HepG2 (cell line): ENCODE measurements at regions not wholly inside any gene's neighbourhood (a gene's known extent, or its start where the extent isn't known, plus 50 kb on each side); places are given as distances from the start of the nearest gene placed in this dataset.

ENCODE experiments used
- ATAC-seq: fragments of 200-7000 bp; cut with Tn5 transposase; 3 replicates; pipeline ENCODE4 v1.9.1; 2020; ENCODE audit warnings: mild to moderate bottlenecking, moderate library complexity
- BruUV-seq: library from RNA; stranded (reverse); fragments of 400-500 nt; replicated peaks from 2 replicates; lab custom pipeline; 2021; lab: Mats Ljungman, UMichigan
- CTCF ChIA-PET: fragments of 300-600 bp; formaldehyde crosslinking; extraction: SDS; loops from one replicate; lab custom pipeline; 2021; ENCODE audit warnings: low total read pairs, inconsistent platforms, low intra/inter-chr PET ratio; lab: Yijun Ruan, JAX
- POLR2A ChIA-PET: fragments of 350-600 bp; sonication (Branson Sonifier 250); formaldehyde crosslinking; loops from one replicate; lab custom pipeline; 2020; ENCODE audit warnings: antibody characterized with exemption, inconsistent platforms; lab: Yijun Ruan, JAX
- DNase-seq: peaks from one replicate; pipeline ENCODE4 v3.0.0-alpha.2; 2015; ENCODE audit warnings: low spot score
- FAIRE-seq: peaks from 3 replicates; lab custom pipeline; 2011; peaks lifted over from hg19 to GRCh38; lab: Jason Lieb, UNC
- H2AFZ ChIP-seq: one replicate; pipeline ENCODE4 v1.6.1; 2011; ENCODE audit warnings: low read length, inconsistent platforms
- H3K27ac ChIP-seq: fragments of 300-600 bp; 3 replicates; pipeline ENCODE4 v1.8.0; 2011; ENCODE audit warnings: mixed run types, mild to moderate bottlenecking, mixed read lengths, low read length, inconsistent platforms; ENCODE audit not compliant: insufficient read depth; ENCODE audit errors: extremely low read length
- H3K27me3 ChIP-seq, 2 experiments: fragments of 200-600 bp in 1 of 2; 2 replicates in 1 of 2; 3 replicates in 1 of 2; pipeline versions ENCODE4 v1.6.0 to v1.8.0; 2011; ENCODE audit warnings: low read length in 2 of 2, mild to moderate bottlenecking in 2 of 2, moderate library complexity in 2 of 2, inconsistent platforms in 1 of 2; ENCODE audit not compliant: insufficient read depth in 2 of 2, control insufficient read depth in 1 of 2
- H3K36me3 ChIP-seq, 2 experiments: fragments of 200-600 bp in 1 of 2; replicated peaks in 1 of 2; 2 replicates in 1 of 2; 3 replicates in 1 of 2; pipeline versions ENCODE4 v1.5.1 to v1.8.0; 2011; ENCODE audit warnings: low read length in 2 of 2, inconsistent platforms in 1 of 2; ENCODE audit not compliant: insufficient read depth in 2 of 2, control insufficient read depth in 1 of 2
- H3K4me1 ChIP-seq: 2 replicates; pipeline ENCODE4 v1.5.1; 2012; ENCODE audit warnings: low read length, inconsistent platforms; ENCODE audit not compliant: insufficient read depth
- H3K4me2 ChIP-seq: 2 replicates; pipeline ENCODE4 v1.6.0; 2011; ENCODE audit warnings: low read depth, low read length, inconsistent platforms
- H3K4me3 ChIP-seq, 3 experiments: fragments of 200-600 bp in 1 of 3; sonication (generic), shearing (Covaris generic) in 1 of 3; replicated peaks in 1 of 3; 2 replicates each; pipeline ENCODE4 v1.5.1; 2011 to 2016; ENCODE audit warnings: low read length in 3 of 3, inconsistent platforms in 2 of 3, low read depth in 2 of 3, mild to moderate bottlenecking in 2 of 3, control low read depth in 1 of 3, mixed read lengths in 1 of 3; ENCODE audit not compliant: insufficient read depth in 1 of 3
- H3K79me2 ChIP-seq: one replicate; pipeline ENCODE4 v1.6.1; 2011; ENCODE audit warnings: low read length, inconsistent platforms; ENCODE audit not compliant: insufficient read depth
- H3K9ac ChIP-seq: 2 replicates; pipeline ENCODE4 v1.6.0; 2011; ENCODE audit warnings: mild to moderate bottlenecking, low read depth, low read length, inconsistent platforms; ENCODE audit not compliant: insufficient read depth
- H3K9me3 ChIP-seq: 2 replicates; pipeline ENCODE4 v1.5.1; 2012; ENCODE audit warnings: mild to moderate bottlenecking, low read length
- H4K20me1 ChIP-seq: 2 replicates; pipeline ENCODE4 v1.6.0; 2011; ENCODE audit warnings: inconsistent platforms, mild to moderate bottlenecking, low read length, moderate library complexity; ENCODE audit not compliant: insufficient read depth
- AGO1 ChIP-seq: fragments of 200-400 bp; formaldehyde crosslinking; IDR thresholded peaks from 2 replicates; pipeline ENCODE4 v1.6.1; 2017; ENCODE audit warnings: mild to moderate bottlenecking, low read depth, low read length, moderate library complexity; ENCODE audit not compliant: poor library complexity, severe bottlenecking
- AGO2 ChIP-seq: fragments of 200-400 bp; formaldehyde crosslinking; optimal IDR thresholded peaks from 2 replicates; pipeline ENCODE3; 2017; ENCODE audit warnings: mild to moderate bottlenecking, low read depth, low read length, moderate library complexity
- CEBPB ChIP-seq: IDR thresholded peaks from 2 replicates; pipeline ENCODE4 v1.6.1; 2011; ENCODE audit warnings: low read depth, low read length, improper control_type of control experiment, borderline replicate concordance
- CENPX ChIP-seq: sonication (generic); formaldehyde crosslinking; IDR thresholded peaks from 2 replicates; pipeline ENCODE4 v1.9.0; 2021; ENCODE audit warnings: mild to moderate bottlenecking, missing genetic modification reagents, moderate library complexity
- FOXA1 ChIP-seq, 2 experiments: fragments of 450-650 bp in 1 of 2; sonication (generic) in 1 of 2; formaldehyde crosslinking in 1 of 2; IDR thresholded peaks; 2 replicates each; pipeline versions ENCODE4 v1.4.0 to v1.6.1; 2016 to 2020; ENCODE audit warnings: missing genetic modification reagents in 1 of 2
- NFE2L2 ChIP-seq: fragments of 150-350 bp; IDR thresholded peaks from 2 replicates; pipeline ENCODE4 v1.6.1; 2014; ENCODE audit warnings: low read length
- NFYC ChIP-seq: IDR thresholded peaks from 2 replicates; pipeline ENCODE4 v1.6.1; 2016; ENCODE audit warnings: missing genetic modification reagents, missing compliant biosample characterization
- PCBP2 ChIP-seq: fragments of 200-400 bp; formaldehyde crosslinking; optimal IDR thresholded peaks from 2 replicates; pipeline ENCODE3; 2018; ENCODE audit warnings: low read length, low read depth; ENCODE audit not compliant: poor library complexity, severe bottlenecking
- RBM39 ChIP-seq: fragments of 200-400 bp; formaldehyde crosslinking; IDR thresholded peaks from one replicate; pipeline ENCODE4 v1.6.1; 2018; ENCODE audit warnings: antibody characterized with exemption, mild to moderate bottlenecking, low read depth, low read length; ENCODE audit not compliant: poor library complexity, severe bottlenecking
- ZNF317 ChIP-seq: sonication (generic); formaldehyde crosslinking; IDR thresholded peaks from 2 replicates; pipeline ENCODE4 v1.5.0; 2020; ENCODE audit warnings: mild to moderate bottlenecking, missing genetic modification reagents
- ZSCAN21 ChIP-seq: sonication (generic); formaldehyde crosslinking; IDR thresholded peaks from 2 replicates; pipeline ENCODE4 v1.8.0; 2022; ENCODE audit warnings: mild to moderate bottlenecking, missing genetic modification reagents, moderate library complexity, borderline replicate concordance
- WGBS: methylation state at CpG from one replicate; pipeline ENCODE4 v1.1.6; 2017; ENCODE audit warnings: low lambda C conversion rate; 5-methylcytosine and 5-hydroxymethylcytosine counted together
- in situ Hi-C: cut with HindIII; loops from 2 replicates; pipeline ENCODE4 v1.10.0; 2017; ENCODE audit warnings: low pct_unique_long_range_greater_than_20kb; ENCODE audit not compliant: extremely low pct_ligation_motif_present
- intact Hi-C: fragments of 100-400 bp; cut with micrococcal nuclease; formaldehyde crosslinking; loops from one replicate; pipeline ENCODE4 v1.10.0; 2022; ENCODE audit not compliant: unreplicated experiment
- TF ChIP-seq, protein P1 (sequence below): sonication (generic); formaldehyde crosslinking; IDR thresholded peaks from 2 replicates; pipeline ENCODE4 v1.8.1; 2023; ENCODE audit warnings: missing genetic modification reagents, mild to moderate bottlenecking, borderline replicate concordance

GRCh38 chr2:198991431-198991830 is 466.3 kb downstream of the SATB2 start:
- ChIA-PET POLR2A (no interaction called here), CTCF (no interaction called here)
- Histone ChIP-seq H3K79me2 (no peaks in the 10 kb centered on the region), H4K20me1 (no peaks in the 10 kb centered on the region), H3K27ac (no peak overlapping the region), H3K27me3 (no peaks in the 10 kb centered on the region), H3K4me2 (no peak overlapping the region), H2AFZ (no peak overlapping the region), H3K9me3 (peaks cover 46% of the 10 kb centered on the region), H3K36me3 (no peaks in the 10 kb centered on the region), H3K4me3 (no peak overlapping the region), H3K4me1 (no peaks in the 10 kb centered on the region), H3K9ac (no peak overlapping the region)
- in situ Hi-C loops (no loop called here), intact Hi-C loops (no loop called here)
- TF ChIP-seq RBM39 (no peak), ZSCAN21 (CRISPR knock-in tag) (no peak), ZNF317 (CRISPR knock-in tag) (no peak), AGO2 (no peak), NFYC (no peak), PCBP2 (no peak), NFE2L2 (no peak), FOXA1 (IDR thresholded peaks at IDR 0.05) (no peak), FOXA1 (CRISPR knock-in tag; IDR thresholded peaks at IDR 0.05) (no peak), CENPX (CRISPR knock-in tag) (no peak), CEBPB (no peak), AGO1 (no peak)
- TF ChIP-seq, protein P1, sequence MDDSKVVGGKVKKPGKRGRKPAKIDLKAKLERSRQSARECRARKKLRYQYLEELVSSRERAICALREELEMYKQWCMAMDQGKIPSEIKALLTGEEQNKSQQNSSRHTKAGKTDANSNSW (CRISPR knock-in tag): no peak
- no TSS peak for BruUV-seq
- ATAC-seq: no peak
- 7% methylated on average over 2 of the region's 2 CpGs for WGBS
- FAIRE-seq: no peak
- no peak for DNase-seq
